Stimulated activated CD4-positive, alpha-beta T cell treated with anti-CD3 and anti-CD28 coated beads, Interleukin-2, amount 100 ng/mL, for 24 hours (primary cell): ENCODE measurements at regions not wholly inside any gene's neighbourhood (a gene's known extent, or its start where the extent isn't known, plus 50 kb on each side); places are given as distances from the start of the nearest gene placed in this dataset.
"Not testable (repeated sequence)": the region's sequence is repeated elsewhere in the genome, so short reads cannot be mapped to it uniquely, and the experiment has no call there.

ENCODE experiments used
- DNase-seq, 2 donors: peaks; one replicate each; pipeline ENCODE4 v3.0.0-alpha.2; 2020

DNA sequence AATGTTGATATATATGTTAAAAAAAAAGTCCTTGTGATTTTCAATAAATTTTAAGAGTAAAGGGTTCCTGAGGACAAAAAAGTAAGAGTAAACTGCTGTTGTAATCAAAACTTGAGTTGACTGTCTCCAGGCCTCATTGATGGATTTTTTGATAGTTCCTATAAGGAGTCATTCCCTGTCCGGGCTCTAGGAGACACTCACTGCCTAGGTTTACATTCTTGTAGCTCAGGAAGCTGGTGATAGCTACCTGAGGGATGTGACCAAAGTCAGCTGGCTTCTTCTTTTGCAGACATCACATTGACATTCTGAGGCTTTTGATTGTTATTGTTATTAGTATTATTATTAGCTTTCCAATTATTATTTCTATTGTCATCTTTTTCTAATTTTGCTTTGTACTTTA lies 116.5 kb upstream of the FBXL7 start:
- no peak for DNase-seq

DNA sequence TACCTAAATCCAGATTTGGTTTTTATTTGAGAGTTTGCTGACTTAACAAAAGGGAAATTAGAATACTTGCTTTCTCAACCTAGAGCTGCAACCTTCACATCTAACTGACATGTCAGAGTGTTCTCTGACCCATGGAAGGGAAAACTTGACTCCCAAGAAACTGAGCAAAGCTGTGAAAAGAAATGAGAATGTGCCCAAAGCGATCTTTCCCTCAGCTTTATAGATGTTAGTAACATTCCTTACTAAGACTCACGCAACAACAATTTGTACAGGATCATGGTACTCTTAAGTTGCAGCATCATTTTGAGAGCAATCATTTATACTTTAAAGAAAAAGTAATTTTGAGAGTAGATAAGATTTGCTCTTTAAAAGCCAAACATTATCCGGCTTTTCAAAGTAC lies 117.0 kb upstream of the FBXL7 start:
- no peak for DNase-seq

DNA sequence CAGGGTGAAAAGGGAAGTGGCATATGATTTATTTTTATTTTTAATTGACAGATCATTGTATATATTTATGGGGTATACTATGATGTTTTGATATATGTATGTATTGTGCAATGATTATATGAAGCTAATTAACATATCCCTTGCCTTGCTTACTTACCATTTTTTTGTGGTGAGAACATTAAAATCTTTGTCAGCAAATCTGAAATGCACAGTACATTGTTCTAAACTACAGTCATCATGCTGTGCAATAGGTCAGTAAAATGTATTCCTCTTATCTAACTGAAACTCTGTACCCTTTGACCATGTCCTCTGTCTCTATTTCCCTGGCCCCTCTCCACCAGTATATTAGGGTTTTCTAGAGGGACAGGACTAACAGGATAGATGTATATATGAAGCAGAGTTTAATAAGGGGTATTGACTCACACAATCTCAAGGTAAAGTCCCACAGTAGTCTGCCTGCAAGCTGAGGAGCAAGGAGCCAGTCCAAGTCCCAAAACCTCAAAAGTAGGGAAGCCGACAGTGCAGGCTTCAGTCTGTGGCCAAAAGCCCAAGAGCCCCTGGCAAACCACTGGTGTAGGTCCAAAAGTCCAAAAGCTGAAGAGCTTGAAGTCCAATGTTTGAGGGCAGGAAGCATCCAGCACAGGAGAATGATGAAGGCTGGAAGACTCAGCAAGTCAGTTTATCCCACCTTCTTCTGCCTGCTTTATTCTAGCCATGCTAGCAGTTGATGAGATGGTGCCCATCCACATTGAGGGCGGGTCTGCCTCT lies 122.2 kb upstream of the FBXL7 start:
- DNase-seq = no peak

DNA sequence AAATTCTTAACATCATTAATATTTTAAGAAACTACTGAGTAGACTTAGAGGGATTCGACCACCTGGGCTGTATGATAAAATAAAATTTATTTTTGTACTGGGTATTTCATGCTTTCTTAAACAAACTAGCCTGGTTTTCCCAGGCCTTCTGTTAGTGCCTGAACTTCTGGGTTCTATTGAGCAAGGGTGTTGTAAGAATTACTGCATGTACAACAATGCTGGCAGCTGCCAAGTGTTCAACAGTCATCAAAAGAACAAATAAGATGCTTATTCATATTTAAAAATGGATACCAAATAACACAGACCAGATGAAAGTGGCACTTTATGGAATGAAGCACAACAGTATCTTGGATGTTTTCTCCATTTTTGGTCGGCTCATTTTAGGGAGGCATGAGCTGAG lies 123.2 kb upstream of the FBXL7 start:
- no peak for DNase-seq

DNA sequence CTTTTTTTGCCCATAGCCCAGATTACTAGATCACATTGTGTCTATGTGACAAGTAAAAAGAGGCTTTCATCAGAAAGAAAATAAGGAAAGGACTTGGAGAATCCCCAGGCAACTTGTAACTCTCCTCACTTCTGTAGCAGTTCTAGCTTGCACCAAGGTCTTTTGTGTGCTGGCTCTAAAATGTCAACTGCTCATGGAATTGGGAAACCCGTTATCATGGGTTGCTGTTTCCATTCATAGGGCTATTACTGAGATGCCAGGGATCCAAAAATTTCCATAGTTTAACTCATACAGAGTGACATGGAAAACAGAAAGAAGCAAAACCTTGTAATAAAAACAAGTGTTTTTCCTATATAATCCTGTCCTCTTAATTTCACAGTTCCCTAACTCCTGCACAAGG lies 123.9 kb upstream of the FBXL7 start:
- no peak for DNase-seq

DNA sequence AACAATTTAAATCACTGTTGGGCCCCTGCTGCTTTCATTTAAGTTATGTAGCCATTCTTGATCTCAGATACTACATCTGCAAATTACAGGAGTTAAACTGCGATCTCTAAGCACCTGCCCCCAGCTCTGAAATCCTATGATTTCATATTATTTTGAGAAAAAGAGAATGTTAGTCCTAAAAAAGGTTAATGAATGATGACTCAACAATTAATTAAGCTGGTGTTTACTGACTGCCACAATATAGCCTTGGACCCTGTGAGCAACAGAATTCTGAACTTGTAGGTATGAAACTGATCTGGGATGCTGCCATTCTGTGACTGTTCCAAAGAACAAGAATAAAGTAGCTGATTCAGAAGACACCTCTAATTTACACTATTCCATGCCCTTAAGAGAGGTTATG lies 124.4 kb upstream of the FBXL7 start:
- DNase-seq = no peak

DNA sequence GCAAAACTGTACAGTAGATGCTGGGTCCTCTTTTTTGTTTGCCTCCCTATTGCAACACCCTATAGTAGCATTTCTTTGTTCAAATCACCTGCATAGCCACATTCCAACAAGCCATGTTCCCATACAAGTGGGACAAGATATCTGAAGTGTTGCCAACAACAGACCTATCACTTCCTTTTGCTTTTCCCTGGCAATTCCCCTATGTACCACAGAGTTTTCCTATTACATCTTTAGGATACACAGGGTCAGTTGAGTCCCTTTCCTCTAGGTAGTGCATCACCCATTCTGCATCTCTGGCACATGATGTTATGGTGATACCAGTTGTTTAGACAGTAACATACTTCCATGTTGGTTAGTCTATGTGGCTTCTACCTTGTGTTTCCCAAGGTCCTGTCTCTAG lies 125.1 kb upstream of the FBXL7 start:
- no peak for DNase-seq

DNA sequence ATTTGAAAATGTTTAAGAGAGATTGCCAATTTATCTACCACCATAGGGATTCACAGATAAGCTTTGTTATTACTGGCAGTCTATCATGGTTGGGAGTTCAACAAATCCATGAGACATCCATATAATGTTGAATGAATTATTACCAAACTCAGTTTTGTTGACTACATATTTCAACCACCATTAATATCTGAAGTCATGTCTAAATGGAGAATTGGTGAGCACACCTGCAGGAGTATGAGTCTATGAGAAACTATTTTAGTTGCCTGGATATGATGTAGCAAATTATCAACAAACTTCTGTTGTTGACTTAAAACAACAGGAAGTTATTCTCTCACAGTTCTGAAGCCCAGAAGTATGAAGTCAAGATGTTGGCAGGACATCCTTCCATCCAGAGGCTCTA lies 126.8 kb upstream of the FBXL7 start:
- DNase-seq = no peak

GRCh38 chr5:15371184-15371583 lies 128.8 kb upstream of the FBXL7 start:
- no peak for DNase-seq

DNA sequence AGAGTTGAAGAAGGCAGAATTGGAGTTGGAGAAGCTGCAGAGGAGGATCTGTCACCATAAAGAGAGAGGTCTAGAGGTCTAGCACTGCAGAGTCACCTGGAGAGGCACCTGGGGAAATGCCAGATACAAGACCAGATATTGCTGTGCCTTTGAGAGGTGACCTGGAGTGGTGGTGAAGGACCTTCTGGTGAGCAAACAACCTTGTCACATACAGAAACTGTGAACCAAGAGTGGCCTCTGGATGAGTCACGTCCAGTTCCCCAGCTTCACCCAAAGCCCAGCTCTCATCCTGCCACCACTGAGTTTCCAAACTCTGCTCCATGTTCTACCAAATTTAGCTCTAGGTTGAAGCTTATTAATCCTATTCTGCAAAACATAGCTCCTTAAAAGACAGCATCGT lies 131.1 kb upstream of the FBXL7 start:
- DNase-seq = no peak

GRCh38 chr5:15367489-15367888 lies 132.5 kb upstream of the FBXL7 start:
- no peak for DNase-seq

- DNase-seq = no peak
Measured at GRCh38 chr5:15366676-15367391, 133.1 kb upstream of the FBXL7 start.

GRCh38 chr5:15365070-15365469 lies 134.9 kb upstream of the FBXL7 start:
- no peak for DNase-seq

DNA sequence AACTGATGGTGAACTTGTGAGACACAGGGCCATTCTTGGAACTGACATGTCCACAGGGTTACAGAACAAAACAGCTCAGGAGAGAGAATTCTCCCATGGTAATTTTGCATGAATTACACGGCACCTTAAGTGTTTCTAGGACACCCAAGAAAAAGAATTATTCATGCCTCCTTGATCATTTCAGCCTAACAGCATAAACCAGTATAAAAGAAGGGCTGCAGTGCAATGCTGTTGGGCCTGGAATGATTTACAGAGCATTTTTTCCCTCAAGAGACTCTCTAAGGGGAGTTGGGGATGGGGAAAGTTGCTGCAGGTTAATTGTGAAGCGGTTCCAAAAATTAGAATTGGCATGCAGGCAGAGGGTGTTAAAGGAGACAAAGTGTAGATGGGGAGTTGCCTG lies 136.4 kb upstream of the FBXL7 start:
- no peak for DNase-seq

DNA sequence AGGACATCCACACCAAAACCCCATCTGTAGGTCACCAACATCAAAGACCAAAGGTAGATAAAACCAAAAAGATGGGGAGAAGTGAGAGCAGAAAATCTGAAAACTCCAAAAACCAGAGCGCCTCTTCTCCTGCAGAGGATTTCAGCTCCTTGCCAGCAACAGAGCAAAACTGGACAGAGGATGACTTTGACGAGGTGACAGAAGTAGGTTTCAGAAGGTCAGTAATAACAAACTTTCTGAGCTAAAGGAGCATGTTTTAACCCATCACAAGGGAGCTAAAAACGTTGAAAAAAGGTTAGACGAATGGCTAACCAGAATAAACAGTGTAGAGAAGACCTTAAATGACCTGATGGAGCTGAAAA lies 142.9 kb upstream of the FBXL7 start:
- not testable (repeated sequence) for DNase-seq

DNA sequence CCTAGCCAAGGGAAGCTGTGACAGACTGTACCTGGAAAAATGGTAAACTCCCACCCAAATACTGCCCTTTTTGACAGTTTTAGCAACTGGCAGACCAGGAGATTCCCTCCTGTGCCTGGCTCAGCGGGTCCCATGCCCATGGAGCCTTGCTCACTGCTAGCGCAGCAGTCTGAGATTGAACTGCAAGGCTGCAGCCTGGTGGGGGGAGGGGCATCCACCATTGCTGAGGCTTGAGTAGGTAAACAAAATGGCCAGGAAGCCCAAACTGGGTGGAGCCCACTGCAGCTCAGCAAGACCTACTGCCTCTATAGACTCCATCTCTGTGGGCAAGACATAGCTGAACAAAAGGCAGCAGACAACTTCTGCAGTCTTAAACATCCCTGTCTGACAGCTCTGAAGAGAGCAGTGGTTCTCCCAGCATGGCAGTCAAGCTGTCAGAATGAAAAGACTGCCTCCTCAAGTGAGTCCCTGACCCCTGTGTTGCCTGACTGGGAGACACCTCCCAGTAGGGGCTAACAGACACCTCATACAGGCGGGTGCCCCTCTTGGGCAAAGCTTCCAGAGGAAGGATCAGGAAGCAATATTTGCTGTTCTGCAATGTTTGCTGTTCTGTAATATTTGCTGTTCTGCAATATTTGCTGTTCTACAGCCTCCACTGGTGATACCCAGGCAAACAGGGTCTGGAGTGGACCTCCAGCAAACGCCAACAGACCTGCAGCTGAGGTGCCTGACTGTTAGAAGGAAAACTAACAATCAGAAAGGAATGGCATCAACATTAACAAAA lies 143.5 kb upstream of the FBXL7 start:
- not testable (repeated sequence) for DNase-seq

GRCh38 chr5:15354021-15354420 lies 146.0 kb upstream of the FBXL7 start:
- DNase-seq = no peak

DNA sequence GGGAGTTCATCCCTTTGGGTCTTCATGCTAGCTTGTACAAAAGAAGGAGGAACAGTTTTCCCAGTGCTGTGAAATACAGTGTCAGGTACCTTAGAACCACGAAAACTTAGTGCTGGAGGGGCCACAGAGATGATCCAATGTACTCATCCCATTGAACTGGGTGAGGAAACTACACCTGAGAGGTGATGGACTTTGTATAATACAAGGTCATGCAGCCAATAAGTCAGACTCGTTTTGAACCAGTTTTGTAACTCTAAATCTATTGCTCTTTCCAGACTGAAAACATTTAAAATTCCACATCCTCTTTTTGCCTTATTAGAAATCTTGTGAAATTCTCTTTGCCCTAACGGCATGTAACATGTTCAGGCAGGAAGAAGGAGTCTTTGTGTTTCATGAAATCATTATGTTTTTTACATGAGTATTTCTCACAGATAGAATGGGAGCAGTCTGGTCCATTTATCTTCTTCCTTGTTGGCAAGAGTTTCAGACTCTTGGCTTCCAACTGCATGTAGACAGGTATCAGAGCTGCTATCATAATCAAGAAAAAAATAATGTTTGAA lies 146.8 kb upstream of the FBXL7 start:
- no peak for DNase-seq

- no peak for DNase-seq
Measured at GRCh38 chr5:15350614-15351013, 149.4 kb upstream of the FBXL7 start.

GRCh38 chr5:15346738-15347137 lies 153.2 kb upstream of the FBXL7 start:
- DNase-seq = no peak

DNA sequence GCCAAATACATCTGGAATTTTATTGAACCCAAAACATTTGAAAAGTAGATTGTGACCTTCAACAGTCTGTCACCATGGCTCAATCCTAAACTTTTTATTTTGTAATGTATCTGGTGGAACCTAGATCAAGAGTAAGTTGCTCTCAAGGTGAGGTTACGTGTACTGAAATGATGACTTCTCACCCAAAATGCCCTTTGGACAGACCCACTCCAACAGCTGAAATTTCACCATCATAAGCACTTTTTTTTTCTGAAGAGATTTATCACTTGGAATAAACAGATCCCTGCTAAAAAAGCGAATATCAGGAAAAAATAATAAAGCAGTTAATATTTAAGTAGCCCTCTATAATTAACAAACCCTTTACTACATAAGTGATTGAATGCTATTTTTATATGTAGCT lies 155.0 kb upstream of the FBXL7 start:
- no peak for DNase-seq

GRCh38 chr5:15338546-15338945 lies 161.4 kb upstream of the FBXL7 start:
- no peak for DNase-seq

GRCh38 chr5:15334551-15335266 lies 165.3 kb upstream of the FBXL7 start:
- DNase-seq = no peak
